ENCODE measurements at regions not wholly inside any gene's neighbourhood (a gene's known extent, or its start where the extent isn't known, plus 50 kb on each side); places are given as distances from the start of the nearest gene placed in this dataset.

DNA sequence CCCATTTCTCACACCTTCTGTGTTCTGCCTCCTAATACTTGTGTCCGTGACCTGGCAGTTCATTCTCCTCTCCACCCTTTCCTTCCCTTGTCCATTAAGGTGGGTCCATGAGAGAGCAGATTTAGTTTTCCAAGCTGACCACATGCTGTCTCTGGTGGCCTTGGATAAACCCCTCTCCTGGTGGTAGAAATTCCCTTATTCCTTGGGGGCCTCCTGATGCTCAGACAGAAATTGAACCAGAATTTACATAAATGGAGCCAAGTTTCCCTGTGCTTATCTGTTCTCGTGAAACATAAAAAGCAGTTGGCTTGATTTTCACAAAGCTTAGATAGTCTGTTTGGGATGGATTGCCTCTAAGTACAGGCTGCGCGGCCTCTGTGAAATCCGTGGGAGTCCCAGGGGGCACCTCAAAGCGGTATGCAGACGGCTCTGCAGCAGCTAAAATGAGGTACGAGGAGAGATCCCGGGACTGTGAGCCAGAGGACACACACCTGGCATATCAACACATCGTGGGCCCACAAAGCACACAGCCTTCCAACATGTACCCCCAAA is 101.0 kb upstream of the NMNAT3 start:
- no peak for DNase-seq

DNA sequence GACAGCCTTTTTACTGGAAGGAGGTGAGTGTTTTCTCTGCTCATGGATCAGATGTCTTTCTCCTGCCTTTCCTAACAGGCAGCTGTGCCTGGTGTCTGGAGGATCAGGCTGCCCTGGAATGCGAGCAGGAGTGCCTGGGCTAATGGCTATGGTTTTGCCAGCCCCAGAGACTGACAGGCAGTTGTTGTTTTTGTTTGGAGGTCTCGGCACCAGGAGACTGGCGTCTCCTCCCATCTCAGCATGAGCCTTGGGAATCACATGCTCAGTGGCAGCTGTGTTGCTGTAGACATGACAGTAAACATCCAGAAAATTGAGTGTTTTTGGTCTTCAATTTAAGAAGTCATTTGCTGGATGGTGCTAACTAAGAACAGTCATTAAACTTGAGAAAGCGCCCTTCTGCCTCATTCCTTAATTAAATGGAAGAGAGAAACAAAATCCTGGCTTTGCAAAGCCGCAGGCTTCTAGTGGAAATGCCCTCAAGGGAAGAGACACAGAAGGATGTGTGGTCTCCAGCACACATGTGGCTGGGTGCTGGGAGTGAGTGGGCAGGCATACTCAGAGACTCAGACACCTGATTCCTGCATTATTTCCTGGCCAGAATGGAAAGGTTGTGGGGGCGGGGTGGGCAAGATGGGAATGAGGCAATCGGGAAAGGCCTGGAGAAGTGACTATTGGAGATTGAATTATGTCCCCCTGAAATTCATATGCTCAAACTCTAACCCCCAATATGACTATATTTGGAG is 97.0 kb upstream of the NMNAT3 start:
- no peak for DNase-seq

DNA sequence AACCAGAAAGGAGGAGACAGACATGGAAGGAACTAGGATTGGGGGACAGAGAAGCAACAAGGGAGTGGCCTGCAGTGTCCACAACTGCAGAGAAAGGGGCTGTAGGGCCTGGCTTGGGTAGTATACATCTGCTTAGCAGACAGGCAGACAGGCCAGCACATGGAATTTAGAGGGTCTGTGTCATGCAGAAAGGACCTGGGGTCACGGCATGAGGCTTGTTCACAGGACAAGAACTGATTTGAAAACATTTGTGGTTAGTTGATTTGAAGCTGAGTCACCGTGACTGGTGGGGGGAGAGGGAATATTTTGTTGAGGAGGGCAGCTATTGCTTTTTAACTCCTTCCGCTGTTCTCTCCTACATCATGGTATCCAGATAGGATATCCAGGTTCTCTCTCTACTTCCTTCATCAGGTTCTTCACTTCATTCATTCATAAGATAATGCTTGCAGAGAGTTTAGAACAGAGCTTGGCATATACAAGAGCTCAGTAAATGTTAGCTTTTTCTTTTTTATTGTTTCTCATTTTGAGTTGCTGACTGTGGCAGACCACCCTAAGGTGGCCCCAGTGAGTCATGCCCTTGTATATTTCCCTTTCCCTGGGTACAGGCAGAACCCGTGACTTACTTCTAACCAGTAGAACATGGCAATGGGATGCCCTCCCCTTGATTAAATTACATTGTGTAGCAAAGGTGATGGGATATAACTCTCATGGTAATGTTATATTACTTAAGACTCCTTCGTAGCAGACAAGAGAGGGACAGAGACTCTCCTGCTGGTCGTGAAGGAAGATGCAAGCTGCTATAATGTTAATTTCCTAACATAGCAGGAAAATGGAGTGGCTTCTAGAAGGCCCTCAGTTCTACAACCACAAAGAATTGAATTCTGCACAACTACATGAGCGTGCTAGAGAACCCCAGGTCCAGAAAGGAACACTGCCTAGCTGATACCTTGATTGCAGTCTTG is 95.0 kb upstream of the NMNAT3 start:
- DNase-seq = no peak

DNA sequence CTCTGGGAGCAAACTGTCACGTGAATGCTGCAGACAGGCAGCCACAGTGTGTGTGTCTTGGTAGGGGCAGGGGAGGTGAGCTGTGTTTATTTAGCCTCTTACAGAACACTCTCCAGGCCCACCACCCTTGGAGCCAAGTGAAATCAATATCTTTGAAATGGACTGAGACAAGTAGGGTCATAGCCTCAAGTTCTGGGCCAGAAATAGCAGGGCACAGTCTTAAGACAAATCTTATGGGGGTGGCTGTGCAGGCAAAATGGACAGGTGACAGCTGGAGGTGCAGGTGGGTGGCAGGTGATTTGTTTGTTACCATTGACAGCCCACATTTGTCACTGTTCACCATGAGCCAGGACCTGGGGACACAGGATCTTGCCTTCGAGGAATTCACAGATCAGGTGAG is 93.6 kb upstream of the NMNAT3 start:
- DNase-seq = no peak

DNA sequence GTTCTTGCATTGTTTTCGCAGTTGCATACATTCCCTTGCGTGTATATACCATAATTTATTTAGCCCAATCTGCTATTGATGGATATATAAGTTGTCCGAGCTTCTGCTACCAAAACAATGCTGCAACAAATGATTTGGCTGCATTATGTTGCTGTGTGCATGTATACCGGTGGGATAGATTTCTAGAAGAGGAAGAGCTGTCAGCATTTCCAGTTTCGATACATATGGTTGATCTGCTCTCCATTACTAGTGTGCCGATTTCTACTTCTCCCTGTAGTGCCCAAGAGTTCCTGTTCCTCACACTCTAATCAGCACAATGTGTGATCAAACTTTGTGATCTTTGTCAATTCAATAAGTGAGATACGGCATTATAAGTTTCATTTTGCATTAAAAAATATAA is 92.8 kb upstream of the NMNAT3 start:
- no peak for DNase-seq

DNA sequence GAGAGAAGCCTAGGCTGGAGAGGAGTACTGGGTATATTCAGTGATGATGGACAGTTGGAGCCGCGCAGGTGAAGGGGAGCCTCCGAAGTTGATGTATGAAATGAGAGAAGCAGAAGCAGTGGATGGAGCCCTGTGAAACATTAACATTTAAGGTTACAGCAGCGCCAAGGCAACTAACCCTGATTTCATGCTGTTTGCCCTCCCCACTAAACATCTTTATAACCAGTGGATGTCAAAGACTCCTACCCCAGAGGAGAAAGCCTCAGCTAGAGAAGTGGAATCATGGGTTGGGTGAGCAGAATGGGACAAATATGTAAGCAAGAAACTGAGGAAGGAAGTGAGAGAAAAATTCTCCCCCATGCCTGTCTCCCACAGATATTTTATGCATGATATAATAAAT is 92.0 kb upstream of the NMNAT3 start:
- no peak for DNase-seq

DNA sequence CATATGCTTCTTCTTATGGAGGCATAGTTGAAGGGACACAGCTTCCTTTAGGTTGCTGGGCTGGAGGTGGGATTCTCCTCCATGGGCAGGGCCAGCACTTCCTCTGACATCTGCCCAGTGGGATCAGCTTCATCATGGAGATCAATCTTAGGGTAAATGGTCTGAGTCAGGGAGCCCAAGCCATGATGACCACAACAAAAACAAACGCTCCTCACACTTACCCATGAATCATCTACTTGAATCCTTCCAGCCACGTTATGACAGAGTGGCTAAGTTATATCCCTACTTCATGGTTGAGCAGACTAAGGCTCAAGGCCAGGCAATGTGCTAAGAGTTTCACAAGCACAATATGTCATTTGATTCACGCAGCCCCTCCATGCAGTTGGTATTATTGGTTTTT is 87.2 kb upstream of the NMNAT3 start:
- DNase-seq = no peak

DNA sequence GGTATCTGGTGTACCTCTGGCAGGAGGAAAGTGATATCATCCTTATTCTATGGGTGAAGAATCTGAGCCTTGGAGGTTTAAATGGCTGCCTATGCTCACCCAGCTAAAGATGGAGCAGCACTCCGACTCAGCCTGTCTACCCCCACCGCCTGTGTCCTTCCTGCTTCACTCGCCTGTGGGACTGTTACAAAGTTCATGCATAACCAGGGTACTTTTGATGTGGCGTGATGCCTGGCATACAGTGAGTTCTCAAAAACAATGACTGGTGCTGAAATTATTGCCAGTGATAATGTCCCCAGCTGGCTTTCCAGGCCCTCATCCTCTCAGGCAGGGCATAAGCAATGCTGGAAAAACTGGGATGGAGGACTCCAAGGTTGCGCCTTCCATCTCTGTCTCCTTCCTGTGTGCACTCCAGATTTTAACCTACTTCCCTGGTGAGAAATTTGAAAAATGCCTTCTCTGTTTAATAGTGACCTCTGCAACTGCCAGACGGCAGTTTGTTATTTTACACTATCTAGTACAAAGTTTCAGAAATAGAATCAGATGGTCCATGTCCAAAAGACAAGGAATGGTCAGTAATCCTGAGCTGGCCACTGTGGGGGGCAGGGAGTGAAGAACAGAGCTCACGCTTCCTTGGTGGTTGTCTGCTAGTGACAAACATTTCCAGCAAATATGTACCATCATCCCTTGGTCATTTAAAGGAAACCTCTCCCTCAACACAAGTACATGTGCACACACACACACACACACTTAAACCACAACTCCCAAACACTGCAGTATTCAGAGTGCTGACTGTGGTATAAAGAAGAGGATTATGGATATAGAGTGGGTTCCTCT is 86.5 kb upstream of the NMNAT3 start:
- no peak for DNase-seq

DNA sequence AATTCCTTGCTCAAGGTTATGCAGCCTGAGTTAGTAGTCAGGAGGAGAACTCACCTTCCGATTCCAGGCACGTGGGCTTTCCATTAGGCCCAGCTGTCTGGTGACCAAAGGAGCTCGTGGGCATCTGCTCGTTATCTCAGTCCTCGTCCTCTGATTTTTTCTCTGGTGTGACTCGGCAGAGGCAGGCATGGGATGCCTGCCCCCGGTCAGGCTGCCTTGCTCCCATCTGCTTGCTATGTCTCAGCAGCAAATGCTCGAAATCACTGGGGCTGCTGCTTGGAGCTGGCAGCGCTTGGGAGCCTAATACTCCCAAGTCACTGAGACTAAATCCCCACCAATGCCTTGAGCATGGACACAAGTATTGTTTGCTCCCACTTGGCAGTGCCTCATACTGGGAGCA is 84.5 kb upstream of the NMNAT3 start:
- no peak for DNase-seq

DNA sequence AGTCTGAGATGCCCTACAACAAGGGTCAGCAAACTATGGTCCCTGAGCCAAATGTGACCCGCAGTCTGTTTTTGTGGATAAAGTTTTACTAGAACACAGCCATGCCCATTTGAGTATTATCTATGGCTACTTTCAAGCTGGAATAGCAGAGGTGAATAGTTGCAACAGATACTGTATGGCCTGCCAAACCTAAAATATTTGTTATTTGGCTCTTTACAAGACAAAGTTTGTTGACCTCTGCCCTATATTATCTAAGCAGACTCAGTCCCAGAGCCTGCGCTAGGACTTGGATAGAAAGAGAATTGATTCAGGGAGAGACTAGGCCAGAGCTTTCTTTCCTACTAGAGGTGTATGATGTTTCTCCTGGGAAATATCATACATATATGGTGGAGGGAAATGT is 81.7 kb upstream of the NMNAT3 start:
- DNase-seq = no peak

DNA sequence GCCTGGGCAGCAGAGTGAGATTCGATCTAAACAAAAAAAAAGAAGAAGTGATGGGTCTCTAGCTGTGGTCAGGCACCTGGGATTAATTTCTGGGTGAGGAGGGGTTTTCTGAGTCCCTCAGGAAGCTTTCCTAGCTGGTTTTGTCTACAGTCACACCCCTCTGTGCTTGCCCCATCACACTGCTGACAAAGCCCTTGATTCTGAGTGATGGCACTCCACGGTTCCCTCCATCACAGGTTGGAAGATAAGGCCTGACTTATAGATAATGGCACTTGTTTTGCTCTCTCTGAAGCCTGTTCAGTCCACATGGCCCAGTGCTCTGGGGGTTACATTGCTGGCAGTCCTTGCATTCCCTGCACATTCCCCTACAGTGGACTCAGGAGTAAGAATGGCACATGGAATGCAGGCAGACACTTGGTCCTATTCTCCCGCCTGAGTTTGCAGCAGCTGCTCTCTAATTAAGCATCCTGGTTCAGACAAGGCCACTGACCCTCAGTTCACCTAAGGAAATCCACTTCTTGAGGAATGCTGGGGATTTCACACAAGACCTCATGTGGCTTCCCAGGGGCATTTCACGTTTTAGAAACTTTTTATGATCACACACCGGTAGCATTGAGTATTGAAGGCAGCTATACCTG is 81.0 kb upstream of the NMNAT3 start:
- DNase-seq = no peak

DNA sequence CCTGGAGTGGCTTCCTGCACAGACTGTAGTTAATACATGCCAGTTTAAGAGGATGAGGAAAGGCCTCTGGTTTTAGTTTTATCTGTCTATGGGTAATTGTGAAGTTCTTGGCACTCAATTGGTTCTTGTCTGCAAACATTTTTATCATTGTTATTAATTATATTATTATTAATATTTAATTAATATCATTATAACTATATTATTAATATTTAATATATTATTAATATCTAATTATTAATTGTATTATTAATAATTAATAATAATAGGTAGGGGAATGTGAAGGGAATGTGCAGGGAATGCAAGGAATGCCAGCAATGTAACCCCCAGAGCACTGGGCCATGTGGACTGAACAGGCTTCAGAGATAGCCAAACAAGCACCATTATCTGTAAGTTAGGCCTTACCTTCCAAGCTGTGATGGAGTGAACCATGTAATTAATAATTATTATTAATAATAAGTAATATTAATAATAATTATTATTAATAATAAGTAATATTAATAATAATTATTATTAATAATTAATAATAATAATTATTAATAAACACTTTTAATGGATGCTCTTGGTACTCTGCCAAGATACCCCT is 79.8 kb upstream of the NMNAT3 start:
- no peak for DNase-seq

DNA sequence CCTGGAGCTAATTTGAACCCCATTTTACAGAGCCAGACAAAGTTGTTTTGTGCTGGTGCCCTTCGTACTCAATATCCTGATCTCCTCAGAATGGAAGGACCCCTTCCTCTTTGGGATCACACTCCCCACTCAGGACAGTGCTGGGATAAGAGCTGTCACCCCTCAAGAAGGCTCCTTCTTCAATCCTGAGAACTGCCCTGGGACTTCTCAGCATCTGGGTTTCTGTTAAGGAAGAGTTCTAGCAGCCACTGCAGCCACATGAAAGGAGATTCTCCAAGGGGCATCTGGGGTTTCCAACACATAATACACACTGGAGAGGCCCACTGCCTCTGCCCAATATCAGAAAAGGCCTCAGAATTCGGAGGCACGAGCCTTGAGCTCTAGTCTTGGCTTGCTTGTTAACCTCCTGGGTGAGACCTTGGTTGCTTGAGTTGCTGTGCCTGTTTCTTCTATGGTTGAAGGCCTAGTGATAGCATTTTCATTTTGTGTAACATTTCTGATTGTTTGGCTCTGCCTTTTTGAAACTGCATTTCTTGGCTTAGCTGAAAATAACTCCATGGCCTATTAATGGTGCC is 78.8 kb upstream of the NMNAT3 start:
- no peak for DNase-seq

DNA sequence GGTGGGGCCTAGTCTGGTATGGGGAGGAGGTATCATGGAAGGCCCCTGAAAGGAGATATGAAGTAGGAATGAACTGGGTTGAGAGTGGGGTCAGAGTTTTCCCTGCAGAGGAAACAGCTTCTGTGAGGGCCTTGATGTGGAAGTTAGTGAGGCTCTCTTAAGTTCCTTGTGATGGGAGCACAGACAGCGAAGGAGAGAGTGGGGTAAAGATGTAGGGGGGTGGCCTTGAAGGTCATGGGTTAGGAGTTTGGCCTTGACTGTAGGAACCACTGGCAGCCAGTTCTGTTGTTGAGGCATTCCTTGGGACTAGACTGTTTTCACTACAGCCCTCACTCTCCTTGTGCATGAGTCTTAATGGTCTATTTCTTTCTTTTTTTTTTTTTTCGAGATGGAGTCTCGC is 77.8 kb upstream of the NMNAT3 start:
- no peak for DNase-seq

DNA sequence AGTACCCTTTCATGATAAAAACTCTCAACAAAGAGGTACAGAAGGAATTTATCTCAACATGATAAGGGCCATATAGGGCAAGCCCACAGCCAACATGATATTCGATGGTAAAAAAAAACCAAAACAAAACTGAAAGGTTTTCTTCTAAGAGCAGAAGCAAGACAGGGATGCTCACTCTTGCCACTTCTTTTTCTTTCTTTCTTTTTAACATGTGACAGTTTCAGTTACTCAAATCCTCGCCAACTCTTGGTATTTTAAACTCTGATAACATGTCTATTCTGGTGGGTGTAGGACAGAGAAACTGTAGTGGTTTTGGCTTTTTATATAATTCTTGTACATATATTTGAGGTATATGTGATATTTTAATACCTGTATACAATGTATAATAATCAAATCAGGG is 74.0 kb upstream of the NMNAT3 start:
- DNase-seq = no peak

DNA sequence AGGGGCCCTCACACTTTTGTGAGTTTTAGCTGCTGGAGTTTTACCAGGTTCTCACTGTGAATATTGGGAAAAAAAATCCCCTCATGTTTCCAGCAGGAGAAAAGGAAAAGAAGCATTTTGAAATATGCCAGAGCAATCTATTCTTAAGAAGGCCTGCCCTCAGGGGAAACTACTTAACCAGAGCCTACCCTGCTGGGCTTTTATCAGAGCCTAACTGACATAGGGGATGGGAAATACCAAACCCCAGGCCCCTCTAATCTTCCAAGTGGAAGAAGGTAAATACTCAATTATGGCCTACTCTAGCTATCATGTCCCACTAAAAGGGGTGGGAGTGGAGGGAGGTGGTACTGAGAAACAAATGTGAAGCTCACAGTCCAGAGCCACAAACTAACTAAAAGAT is 68.7 kb upstream of the NMNAT3 start:
- no peak for DNase-seq

DNA sequence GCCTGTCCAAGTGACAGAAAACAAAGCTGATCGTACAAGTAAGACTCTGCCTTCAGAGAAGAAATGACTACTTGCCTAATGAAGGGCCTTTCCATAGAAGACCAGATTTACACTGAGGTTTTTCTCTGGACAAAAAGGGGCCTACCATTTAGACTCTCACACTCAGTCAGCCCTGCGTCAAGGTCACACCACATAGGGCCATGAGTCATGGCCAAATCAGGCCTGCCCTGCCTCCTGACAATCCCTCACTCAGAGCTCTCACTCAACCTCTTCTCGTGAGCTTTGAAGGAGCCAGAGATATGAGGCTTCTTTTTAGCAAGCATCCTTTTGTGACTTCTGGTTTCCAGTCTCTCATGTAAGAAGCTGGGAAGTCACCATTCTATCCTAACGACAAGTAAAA is 68.1 kb upstream of the NMNAT3 start:
- no peak for DNase-seq

DNA sequence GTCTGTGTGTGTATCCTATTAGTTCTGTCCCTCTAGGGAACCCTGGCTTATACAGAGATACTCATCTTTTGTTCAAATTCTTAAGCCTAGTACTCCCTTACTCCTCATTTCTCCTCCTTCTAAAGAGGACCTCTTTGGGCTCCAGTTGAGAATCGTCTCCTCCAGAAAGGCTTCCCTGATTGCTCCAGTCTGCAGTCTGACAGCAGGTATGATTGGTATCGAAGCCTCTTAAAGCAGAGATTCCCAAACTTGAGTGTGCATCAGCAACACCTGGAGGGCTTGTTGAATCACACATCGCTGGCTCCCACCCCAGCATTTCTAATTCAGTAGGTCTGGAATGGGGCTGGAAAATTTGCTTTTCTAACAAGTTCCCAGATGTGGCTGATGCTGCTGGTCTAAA is 60.9 kb upstream of the NMNAT3 start:
- no peak for DNase-seq

DNA sequence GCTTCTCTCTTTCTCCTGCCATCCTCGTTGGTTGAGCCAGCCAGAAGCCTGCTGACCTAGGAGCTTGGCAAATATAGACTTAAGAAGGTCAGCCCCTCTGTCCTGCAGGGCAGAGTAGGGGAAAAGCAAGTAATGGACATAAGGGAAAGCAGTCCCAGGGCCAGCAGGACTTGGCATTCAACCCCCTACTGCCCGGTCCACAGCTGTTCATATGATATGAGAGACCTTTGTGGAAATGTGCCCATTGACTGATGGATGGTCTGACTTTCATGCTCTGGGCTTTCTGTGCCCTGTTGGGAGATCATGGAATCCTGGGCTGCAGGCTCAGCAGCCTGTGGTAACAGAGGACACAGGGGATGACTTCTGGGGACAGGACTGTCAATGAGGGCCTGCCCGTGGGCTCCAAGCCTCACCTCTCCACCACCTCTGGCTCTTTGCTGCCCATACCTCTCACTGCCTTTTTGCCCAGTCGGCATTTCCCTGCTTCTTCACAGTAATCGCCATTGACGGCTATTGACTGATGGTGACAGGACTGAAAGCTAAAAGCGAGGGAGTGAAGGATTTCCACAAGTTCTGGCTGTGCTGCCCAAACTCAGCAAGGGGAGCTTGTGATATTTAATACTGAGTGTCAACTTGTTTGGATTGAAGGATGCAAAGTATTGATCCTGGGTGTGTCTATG is 60.0 kb upstream of the NMNAT3 start:
- DNase-seq = no peak

DNA sequence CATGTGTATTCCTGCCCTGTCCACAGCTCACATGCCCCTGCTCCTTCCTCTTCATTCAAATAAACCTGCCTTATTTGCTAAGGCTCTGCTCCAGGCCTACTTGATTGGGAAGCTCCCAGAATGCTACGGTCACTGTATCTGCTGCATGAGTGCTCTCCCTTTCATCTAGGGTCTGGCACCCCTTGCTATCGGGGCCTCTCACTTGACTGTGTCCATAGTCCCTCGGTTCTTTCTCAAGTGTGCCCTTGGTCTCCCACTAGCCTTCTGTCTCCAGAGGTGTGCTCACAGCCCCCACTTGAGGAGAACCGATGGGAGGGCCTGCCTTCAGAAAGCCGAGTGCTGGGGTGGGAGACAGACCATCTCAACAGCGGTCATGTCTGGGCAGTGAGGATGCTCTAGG is 57.4 kb upstream of the NMNAT3 start:
- no peak for DNase-seq

DNA sequence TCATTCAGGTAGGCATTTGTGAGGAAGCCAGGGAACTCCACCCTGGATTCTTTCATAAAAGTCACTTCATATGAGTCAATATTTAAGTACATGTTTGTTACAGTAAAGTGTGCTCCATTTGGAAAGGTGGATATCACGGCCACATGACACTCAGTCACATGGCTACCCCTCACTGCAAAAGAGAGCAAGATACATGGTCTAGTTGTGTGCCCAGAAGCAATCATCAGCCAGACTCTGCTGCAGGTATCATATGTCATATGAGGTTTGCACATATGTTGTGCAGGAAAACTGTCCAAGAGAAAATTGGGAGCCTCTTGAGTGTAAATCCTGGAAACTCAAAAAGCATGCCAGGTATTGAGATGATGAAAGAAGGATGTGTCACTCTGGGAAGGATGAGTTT is 55.0 kb upstream of the NMNAT3 start:
- no peak for DNase-seq
